GM12878 (cell line): ENCODE measurements at regions not wholly inside any gene's neighbourhood (a gene's known extent, or its start where the extent isn't known, plus 50 kb on each side); places are given as distances from the start of the nearest gene placed in this dataset.

Experiments
- ATAC-seq: fragments of 200-7000 bp; cut with Tn5 transposase; 3 replicates; pipeline ENCODE4 v1.9.1; 2020; ENCODE audit warnings: mild to moderate bottlenecking, moderate library complexity
- BruUV-seq: library from RNA; stranded (reverse); fragments of 400-500 nt; replicated peaks from 2 replicates; lab custom pipeline; 2021; lab: Mats Ljungman, UMichigan
- CTCF ChIA-PET: fragments of 300-600 bp; sonication (Branson Sonifier 250); formaldehyde crosslinking; extraction: SDS; loops from one replicate; lab custom pipeline; 2021; ENCODE audit warnings: inconsistent platforms; lab: Yijun Ruan, JAX
- POLR2A ChIA-PET: fragments of 350-600 bp; formaldehyde crosslinking; extraction: SDS; loops from one replicate; lab custom pipeline; 2021; ENCODE audit warnings: inconsistent platforms; lab: Charles Lee
- RAD21 ChIA-PET: fragments of 300-600 bp; sonication (Branson Sonifier 250); formaldehyde crosslinking; loops from one replicate; lab custom pipeline; 2023; ENCODE audit warnings: antibody characterized with exemption; ENCODE audit not compliant: unreplicated experiment; lab: Charles Lee
- SMC1A ChIA-PET: fragments of 300-600 bp; sonication (Branson Sonifier 250); formaldehyde crosslinking; loops from one replicate; lab custom pipeline; 2023; ENCODE audit not compliant: unreplicated experiment, uncharacterized antibody; lab: Charles Lee
- DNase-seq: peaks from one replicate; pipeline ENCODE4 v3.0.0-alpha.2; 2011; ENCODE audit warnings: low read depth, low spot score
- FAIRE-seq: peaks from 3 replicates; lab custom pipeline; 2011; peaks lifted over from hg19 to GRCh38; lab: Jason Lieb, UNC
- H2AFZ ChIP-seq: 2 replicates; pipeline ENCODE4 v1.6.0; 2011; ENCODE audit warnings: low read depth, low read length, control low read depth; ENCODE audit not compliant: control insufficient read depth
- H3K27ac ChIP-seq: 2 replicates; pipeline ENCODE4 v1.5.1; 2011; ENCODE audit warnings: control low read depth; ENCODE audit not compliant: control insufficient read depth, insufficient read depth
- H3K27me3 ChIP-seq, 2 experiments: replicated peaks in 1 of 2; 2 replicates each; pipeline versions ENCODE4 v1.6.0 to v1.6.1; 2011; ENCODE audit warnings: low read length in 1 of 2; ENCODE audit not compliant: control insufficient read depth in 2 of 2, insufficient read depth in 2 of 2
- H3K36me3 ChIP-seq, 2 experiments: 2 replicates each; pipeline ENCODE4 v1.5.1; 2011; ENCODE audit warnings: low read length in 1 of 2; ENCODE audit not compliant: control insufficient read depth in 2 of 2, insufficient read depth in 2 of 2
- H3K4me1 ChIP-seq: 2 replicates; pipeline ENCODE4 v1.6.1; 2011; ENCODE audit warnings: mild to moderate bottlenecking, low read length, moderate library complexity, mixed read lengths; ENCODE audit not compliant: control insufficient read depth, insufficient read depth
- H3K4me2 ChIP-seq: 2 replicates; pipeline ENCODE4 v1.6.0; 2011; ENCODE audit warnings: control low read depth; ENCODE audit not compliant: control insufficient read depth, insufficient read depth
- H3K4me3 ChIP-seq: fragments of 200-600 bp; sonication (generic); 2 replicates; pipeline ENCODE4 v1.5.1; 2016
- H3K79me2 ChIP-seq: 2 replicates; pipeline ENCODE4 v1.6.0; 2011; ENCODE audit warnings: low read length; ENCODE audit not compliant: control insufficient read depth, insufficient read depth
- H3K9ac ChIP-seq: 2 replicates; pipeline ENCODE4 v1.8.0; 2011; ENCODE audit warnings: low read length, control low read depth, mixed read lengths; ENCODE audit not compliant: control insufficient read depth, insufficient read depth
- H3K9me3 ChIP-seq: replicated peaks from 3 replicates; pipeline ENCODE4 v1.5.1; 2011; ENCODE audit warnings: mild to moderate bottlenecking, low read length; ENCODE audit not compliant: control insufficient read depth, insufficient read depth
- H4K20me1 ChIP-seq: 2 replicates; pipeline ENCODE4 v1.6.0; 2011; ENCODE audit not compliant: control insufficient read depth, insufficient read depth
- CBX5 ChIP-seq: sonication (generic); IDR thresholded peaks from 2 replicates; pipeline ENCODE4 v1.6.1; 2016; ENCODE audit warnings: low read depth, moderate library complexity, mild to moderate bottlenecking, inconsistent platforms
- PAX5 ChIP-seq: IDR thresholded peaks from 2 replicates; pipeline ENCODE4 v1.6.1; 2011; ENCODE audit warnings: low read depth, low read length, borderline replicate concordance
- ZBTB33 ChIP-seq: fragments of 450-650 bp; IDR thresholded peaks from 2 replicates; pipeline ENCODE4 v1.6.1; 2017; ENCODE audit warnings: mild to moderate bottlenecking
- ZNF217 ChIP-seq: fragments of 450-650 bp; IDR thresholded peaks from 2 replicates; pipeline ENCODE4 v1.6.1; 2017; ENCODE audit warnings: antibody characterized with exemption, mild to moderate bottlenecking
- ZNF24 ChIP-seq: fragments of 450-650 bp; IDR thresholded peaks from 2 replicates; pipeline ENCODE4 v1.6.1; 2017; ENCODE audit warnings: antibody characterized with exemption, mild to moderate bottlenecking
- WGBS: methylation state at CpG from one replicate; pipeline ENCODE4 v1.1.6; 2016; ENCODE audit warnings: low lambda C conversion rate; ENCODE audit not compliant: insufficient replicate concordance, insufficient coverage; ENCODE audit errors: missing lambda C conversion rate; 5-methylcytosine and 5-hydroxymethylcytosine counted together
- in situ Hi-C: fragments of 300-500 bp; cut with MboI; formaldehyde crosslinking; loops from 9 replicates; pipeline ENCODE4 v1.14.3; 2018; ENCODE audit warnings: mixed read lengths
- intact Hi-C: fragments of 100-400 bp; cut with micrococcal nuclease; formaldehyde crosslinking; loops from one replicate; pipeline ENCODE4 v1.14.2; 2022; ENCODE audit not compliant: unreplicated experiment

DNA sequence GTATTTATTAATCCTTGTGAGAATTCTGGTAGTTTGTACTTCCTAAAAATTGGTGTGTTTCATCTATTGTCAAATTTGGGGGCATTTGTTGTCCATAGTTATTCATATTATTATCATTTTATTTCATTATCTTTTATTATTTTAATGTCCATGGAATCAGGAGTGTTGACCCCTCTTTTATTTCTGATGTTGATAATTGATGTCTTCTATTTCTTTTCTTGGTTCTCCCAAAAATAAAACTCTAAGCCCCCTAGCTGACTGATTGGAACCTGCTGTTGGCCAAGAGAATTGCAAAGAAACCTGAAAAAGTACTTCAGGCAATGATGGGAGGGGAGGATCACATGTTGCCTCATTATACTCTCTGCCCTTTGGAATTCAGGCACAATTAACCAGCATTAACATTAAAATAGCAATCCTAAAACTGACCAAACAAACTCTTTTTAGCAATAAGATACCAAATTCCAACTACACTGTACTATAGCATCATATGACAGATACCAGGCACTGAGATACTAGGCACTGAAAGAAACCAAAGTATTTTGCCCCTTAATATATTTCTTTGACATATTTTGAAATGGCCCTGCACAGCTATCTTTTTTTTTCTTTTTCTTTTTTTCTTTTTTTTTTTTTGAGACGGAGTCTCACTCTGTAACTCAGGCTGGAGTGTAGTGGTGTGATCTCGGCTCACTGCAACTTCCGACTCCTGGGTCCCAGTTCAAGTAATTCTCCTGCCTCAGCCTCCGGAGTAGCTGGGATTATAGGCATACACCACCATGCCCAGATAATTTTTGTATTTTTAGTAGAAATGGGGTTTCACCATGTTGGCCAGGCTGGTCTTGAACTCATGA, 1097.2 kb upstream of the CNTNAP5 start:
- intact Hi-C loops (no loop called here), in situ Hi-C loops (no loop called here)
- Histone ChIP-seq H3K4me2 (no peak overlapping the region), H3K36me3 (no peaks in the 10 kb centered on the region), H3K4me3 (no peak overlapping the region), H3K27me3 (no peaks in the 10 kb centered on the region), H4K20me1 (no peaks in the 10 kb centered on the region), H3K79me2 (no peaks in the 10 kb centered on the region), H2AFZ (no peak overlapping the region), H3K9ac (no peak overlapping the region), H3K27ac (no peak overlapping the region), H3K9me3 (no peaks in the 10 kb centered on the region; the same call in 2 of the 3 replicates), H3K4me1 (no peaks in the 10 kb centered on the region)
- TF ChIP-seq ZNF24 (no peak), PAX5 (no peak), ZNF217 (no peak), ZBTB33 (no peak), CBX5 (no peak)
- POLR2A ChIA-PET: no interaction called here
- 28% methylated on average over 3 of the region's 4 CpGs for WGBS
- SMC1A ChIA-PET: interaction anchor here (1.1 kb wide), 1 partner anchor 101 kb away, joined by 3 read pairs; no protein-coding TSS in a partner anchor
- no peak for DNase-seq
- BruUV-seq: no TSS peak
- ATAC-seq: no peak
- RAD21 ChIA-PET: no interaction called here
- CTCF ChIA-PET: no interaction called here
- FAIRE-seq: no peak
